K562 (cell line): ENCODE measurements at regions not wholly inside any gene's neighbourhood (a gene's known extent, or its start where the extent isn't known, plus 50 kb on each side); places are given as distances from the start of the nearest gene placed in this dataset.
A peak's percentile ranks its signal among the peaks of the same experiment; 100 is the strongest.

Experiments used
- ATAC-seq: fragments of 200-7000 bp; cut with Tn5 transposase; 3 replicates; pipeline ENCODE4 v1.9.1; 2020; ENCODE audit warnings: moderate library complexity
- BruUV-seq: library from RNA; stranded (reverse); fragments of 400-500 nt; replicated peaks from 2 replicates; lab custom pipeline; 2021; lab: Mats Ljungman, UMichigan
- CTCF ChIA-PET: fragments of 300-600 bp; formaldehyde crosslinking; extraction: SDS; loops from one replicate; lab custom pipeline; 2021; ENCODE audit warnings: low intra/inter-chr PET ratio; lab: Yijun Ruan, JAX
- POLR2A ChIA-PET: fragments of 300-600, 350-650 bp; sonication (Branson Sonifier 250); formaldehyde crosslinking; extraction: SDS; loops from one replicate; lab custom pipeline; 2021; ENCODE audit warnings: antibody characterized with exemption, inconsistent platforms; lab: Yijun Ruan, JAX
- DNase-seq, 4 experiments: peaks; one replicate each; pipeline versions ENCODE4 v3.0.0 to v3.0.0-alpha.2; 2011 to 2018; ENCODE audit warnings: low spot score in 3 of 4, mixed read lengths in 3 of 4; ENCODE audit errors: extremely low read depth in 1 of 4
- FAIRE-seq: peaks from 2 replicates; lab custom pipeline; 2011; peaks lifted over from hg19 to GRCh38; lab: Jason Lieb, UNC
- H2AFZ ChIP-seq: 2 replicates; pipeline ENCODE4 v1.6.0; 2011; ENCODE audit warnings: low read depth, low read length, control low read depth, inconsistent platforms
- H3K27ac ChIP-seq: fragments of 200-600 bp; 3 replicates; pipeline ENCODE4 v1.8.0; 2011; ENCODE audit warnings: low read depth, mild to moderate bottlenecking, control low read depth, inconsistent platforms, low read length, moderate library complexity, mixed read lengths; ENCODE audit errors: extremely low read depth
- H3K27me3 ChIP-seq, 2 experiments: fragments of 300-600 bp in 1 of 2; 2 replicates in 1 of 2; 3 replicates in 1 of 2; pipeline versions ENCODE4 v1.6.0 to v1.8.0; 2011; ENCODE audit warnings: inconsistent platforms in 2 of 2, low read length in 2 of 2, mild to moderate bottlenecking in 1 of 2, mixed read lengths in 1 of 2, moderate library complexity in 1 of 2; ENCODE audit not compliant: control insufficient read depth in 2 of 2, insufficient read depth in 2 of 2
- H3K36me3 ChIP-seq: fragments of 300-600 bp; 3 replicates; pipeline ENCODE4 v1.8.0; 2011; ENCODE audit warnings: mild to moderate bottlenecking, low read length, inconsistent platforms; ENCODE audit not compliant: control insufficient read depth, insufficient read depth
- H3K4me1 ChIP-seq, 2 experiments: fragments of 200-600 bp in 1 of 2; replicated peaks in 1 of 2; 2 replicates in 1 of 2; 3 replicates in 1 of 2; pipeline versions ENCODE4 v1.5.1 to v1.8.0; 2011; ENCODE audit warnings: inconsistent platforms in 2 of 2, low read length in 2 of 2, mild to moderate bottlenecking in 1 of 2, mixed read lengths in 1 of 2, moderate library complexity in 1 of 2; ENCODE audit not compliant: control insufficient read depth in 2 of 2, insufficient read depth in 2 of 2
- H3K4me2 ChIP-seq: 2 replicates; pipeline ENCODE4 v1.6.1; 2011; ENCODE audit warnings: low read length, control low read depth, inconsistent platforms, mixed read lengths; ENCODE audit not compliant: insufficient read depth
- H3K4me3 ChIP-seq: fragments of 200-600 bp; sonication (generic), shearing (Covaris generic); 2 replicates; pipeline ENCODE4 v1.5.1; 2016; ENCODE audit warnings: control low read depth, inconsistent platforms
- H3K79me2 ChIP-seq: fragments of 200-600 bp; 3 replicates; pipeline ENCODE4 v1.8.0; 2011; ENCODE audit warnings: low read length, inconsistent platforms; ENCODE audit not compliant: control insufficient read depth, insufficient read depth
- H3K9ac ChIP-seq, 2 experiments: 2 replicates each; pipeline versions ENCODE4 v1.6.0 to v1.6.1; 2011; ENCODE audit warnings: low read depth in 2 of 2, low read length in 2 of 2, control low read depth in 1 of 2, inconsistent platforms in 1 of 2, mild to moderate bottlenecking in 1 of 2, mixed read lengths in 1 of 2; ENCODE audit not compliant: insufficient read depth in 1 of 2
- H3K9me1 ChIP-seq: one replicate; pipeline ENCODE4 v1.6.0; 2011; ENCODE audit warnings: inconsistent platforms, mild to moderate bottlenecking, low read length, moderate library complexity; ENCODE audit not compliant: control insufficient read depth, insufficient read depth
- H3K9me3 ChIP-seq: replicated peaks from 2 replicates; pipeline ENCODE4 v1.5.1; 2011; ENCODE audit warnings: low read depth, low read length, inconsistent platforms; ENCODE audit not compliant: control insufficient read depth, insufficient read depth
- H4K20me1 ChIP-seq: replicated peaks from 2 replicates; pipeline ENCODE4 v1.6.1; 2011; ENCODE audit warnings: low read length, inconsistent platforms, mixed read lengths; ENCODE audit not compliant: control insufficient read depth, insufficient read depth
- C11orf30 ChIP-seq: fragments of 450-650 bp; IDR thresholded peaks from 2 replicates; pipeline ENCODE4 v1.6.1; 2016; ENCODE audit warnings: low read depth, mild to moderate bottlenecking
- CBFA2T2 ChIP-seq: fragments of 450-650 bp; conservative IDR thresholded peaks from 2 replicates; pipeline ENCODE4 v1.6.1; 2017; ENCODE audit warnings: mild to moderate bottlenecking
- FUS ChIP-seq: fragments of 200-400 bp; formaldehyde crosslinking; optimal IDR thresholded peaks from 2 replicates; pipeline ENCODE3; 2017; ENCODE audit warnings: low read depth, low read length
- HNRNPUL1 ChIP-seq: fragments of 200-400 bp; formaldehyde crosslinking; IDR thresholded peaks from 2 replicates; pipeline ENCODE4 v1.6.1; 2017; ENCODE audit warnings: low read length
- MAFF ChIP-seq: IDR thresholded peaks from 2 replicates; pipeline ENCODE4 v1.6.1; 2012; ENCODE audit warnings: low read length, improper control_type of control experiment
- MAFG ChIP-seq: fragments of 450-650 bp; conservative IDR thresholded peaks from 2 replicates; pipeline ENCODE4 v1.6.1; 2016; ENCODE audit warnings: missing genetic modification characterization, missing compliant biosample characterization
- MAFK ChIP-seq: IDR thresholded peaks from 2 replicates; pipeline ENCODE4 v1.6.1; 2011; ENCODE audit warnings: low read length, improper control_type of control experiment
- ZNF316 ChIP-seq: fragments of 450-650 bp; IDR thresholded peaks from 2 replicates; pipeline ENCODE4 v1.6.1; 2016
- WGBS: fragments of 100-300 bp; shearing (Covaris generic); methylation state at CpG from one replicate; pipeline ENCODE4 v1.1.6; 2016; ENCODE audit warnings: low coverage, mixed read lengths; ENCODE audit not compliant: insufficient coverage; ENCODE audit errors: missing lambda C conversion rate; 5-methylcytosine and 5-hydroxymethylcytosine counted together
- in situ Hi-C: fragments of 300-500 bp; cut with MboI; formaldehyde crosslinking; loops from 4 replicates; pipeline ENCODE4 v1.15.0; 2018; ENCODE audit warnings: inconsistent platforms, mixed read lengths
- intact Hi-C: fragments of 100-400 bp; cut with micrococcal nuclease; formaldehyde crosslinking; loops from 2 replicates; pipeline ENCODE4 v1.14.2; 2022
- TF ChIP-seq, protein P1 (sequence below), 2 experiments: fragments of 450-650 bp; formaldehyde crosslinking in 1 of 2; IDR thresholded peaks; 2 replicates each; pipeline versions ENCODE4 v1.4.0 to v1.6.1; 2014 to 2020; ENCODE audit warnings: mild to moderate bottlenecking in 2 of 2, borderline replicate concordance in 1 of 2, low read depth in 1 of 2
- TF ChIP-seq, protein P2 (sequence below): fragments of 450-650 bp; formaldehyde crosslinking; IDR thresholded peaks from 2 replicates; pipeline ENCODE4 v1.4.0; 2020; ENCODE audit warnings: mild to moderate bottlenecking, moderate library complexity
- TF ChIP-seq, protein P3 (sequence below): fragments of 450-650 bp; IDR thresholded peaks from 2 replicates; pipeline ENCODE4 v1.6.1; 2016
- TF ChIP-seq, protein P4 (sequence below), 2 experiments: fragments of 250-450 bp in 1 of 2; fragments of 450-650 bp in 1 of 2; sonication (Bioruptor Pico) in 1 of 2; IDR thresholded peaks; 2 replicates each; pipeline versions ENCODE4 v1.6.1 to v1.8.0; 2016 to 2021; ENCODE audit warnings: mild to moderate bottlenecking in 2 of 2, moderate library complexity in 2 of 2, missing compliant biosample characterization in 1 of 2, missing genetic modification characterization in 1 of 2

DNA sequence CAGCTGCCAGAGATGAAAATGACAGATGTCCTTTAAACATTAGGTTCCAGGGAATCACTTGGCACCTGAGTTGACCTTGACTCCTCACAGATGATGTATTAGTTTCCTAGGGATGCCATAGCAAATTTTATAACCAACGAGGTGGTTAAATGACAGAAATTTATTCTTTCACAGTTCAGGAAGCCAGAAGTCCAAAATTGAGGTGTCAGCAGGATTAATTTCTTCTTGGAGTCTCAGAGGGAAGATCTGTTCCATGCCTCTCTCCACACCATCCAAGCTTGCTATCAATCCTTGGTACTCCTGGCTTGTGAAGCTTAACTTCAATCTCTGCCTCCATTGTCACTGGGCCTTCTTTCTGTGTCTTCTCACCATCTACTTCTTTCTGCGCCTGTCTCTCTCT is 249.7 kb upstream of the BTG1 start:
- Histone ChIP-seq H3K27me3 (no peaks in the 10 kb centered on the region), H3K4me3 (no peak overlapping the region), H3K4me1 (peaks cover 0 to 19% of the 10 kb centered on the region in 2 experiments; a peak in 4 of 5 replicates), H3K9ac (no peak overlapping the region), H3K79me2 (no peaks in the 10 kb centered on the region), H4K20me1 (no peaks in the 10 kb centered on the region), H3K36me3 (no peaks in the 10 kb centered on the region; the same call in 2 of the 3 replicates), H3K9me1 (no peaks in the 10 kb centered on the region), H3K4me2 (no peak overlapping the region), H2AFZ (no peak overlapping the region), H3K9me3 (peaks cover 16% of the 10 kb centered on the region), H3K27ac (no peak overlapping the region)
- no TSS peak for BruUV-seq
- ChIA-PET CTCF (no interaction called here), POLR2A (interaction anchor here (0.7 kb wide), 1 partner anchor 222 kb away, joined by 3 read pairs; no protein-coding TSS in a partner anchor)
- no peak for FAIRE-seq
- ATAC-seq: no peak
- in situ Hi-C loops: no loop called here
- no peak for DNase-seq
- WGBS: 55% methylated on average over 2 of the region's 2 CpGs
- intact Hi-C loops: no loop called here
- TF ChIP-seq MAFG (tag) (peak; percentile 65), CBFA2T2 (no peak), C11orf30 (peak; percentile 68; the same call in 1 of the 2 replicates), HNRNPUL1 (no peak), ZNF316 (peak; percentile 74), FUS (no peak), MAFF (peak; percentile 14; the same call in 1 of the 2 replicates), MAFK (0 out of 2 replicates have a peak, but pooled peaks have one; percentile 15)
- TF ChIP-seq, protein P1, sequence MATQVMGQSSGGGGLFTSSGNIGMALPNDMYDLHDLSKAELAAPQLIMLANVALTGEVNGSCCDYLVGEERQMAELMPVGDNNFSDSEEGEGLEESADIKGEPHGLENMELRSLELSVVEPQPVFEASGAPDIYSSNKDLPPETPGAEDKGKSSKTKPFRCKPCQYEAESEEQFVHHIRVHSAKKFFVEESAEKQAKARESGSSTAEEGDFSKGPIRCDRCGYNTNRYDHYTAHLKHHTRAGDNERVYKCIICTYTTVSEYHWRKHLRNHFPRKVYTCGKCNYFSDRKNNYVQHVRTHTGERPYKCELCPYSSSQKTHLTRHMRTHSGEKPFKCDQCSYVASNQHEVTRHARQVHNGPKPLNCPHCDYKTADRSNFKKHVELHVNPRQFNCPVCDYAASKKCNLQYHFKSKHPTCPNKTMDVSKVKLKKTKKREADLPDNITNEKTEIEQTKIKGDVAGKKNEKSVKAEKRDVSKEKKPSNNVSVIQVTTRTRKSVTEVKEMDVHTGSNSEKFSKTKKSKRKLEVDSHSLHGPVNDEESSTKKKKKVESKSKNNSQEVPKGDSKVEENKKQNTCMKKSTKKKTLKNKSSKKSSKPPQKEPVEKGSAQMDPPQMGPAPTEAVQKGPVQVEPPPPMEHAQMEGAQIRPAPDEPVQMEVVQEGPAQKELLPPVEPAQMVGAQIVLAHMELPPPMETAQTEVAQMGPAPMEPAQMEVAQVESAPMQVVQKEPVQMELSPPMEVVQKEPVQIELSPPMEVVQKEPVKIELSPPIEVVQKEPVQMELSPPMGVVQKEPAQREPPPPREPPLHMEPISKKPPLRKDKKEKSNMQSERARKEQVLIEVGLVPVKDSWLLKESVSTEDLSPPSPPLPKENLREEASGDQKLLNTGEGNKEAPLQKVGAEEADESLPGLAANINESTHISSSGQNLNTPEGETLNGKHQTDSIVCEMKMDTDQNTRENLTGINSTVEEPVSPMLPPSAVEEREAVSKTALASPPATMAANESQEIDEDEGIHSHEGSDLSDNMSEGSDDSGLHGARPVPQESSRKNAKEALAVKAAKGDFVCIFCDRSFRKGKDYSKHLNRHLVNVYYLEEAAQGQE (IDR thresholded peaks at IDR 0.05; ENCODE audit: borderline replicate concordance): no peak
- TF ChIP-seq, protein P1 (CRISPR knock-in tag; IDR thresholded peaks at IDR 0.05; ENCODE audit: low read depth): no peak
- TF ChIP-seq, protein P2, sequence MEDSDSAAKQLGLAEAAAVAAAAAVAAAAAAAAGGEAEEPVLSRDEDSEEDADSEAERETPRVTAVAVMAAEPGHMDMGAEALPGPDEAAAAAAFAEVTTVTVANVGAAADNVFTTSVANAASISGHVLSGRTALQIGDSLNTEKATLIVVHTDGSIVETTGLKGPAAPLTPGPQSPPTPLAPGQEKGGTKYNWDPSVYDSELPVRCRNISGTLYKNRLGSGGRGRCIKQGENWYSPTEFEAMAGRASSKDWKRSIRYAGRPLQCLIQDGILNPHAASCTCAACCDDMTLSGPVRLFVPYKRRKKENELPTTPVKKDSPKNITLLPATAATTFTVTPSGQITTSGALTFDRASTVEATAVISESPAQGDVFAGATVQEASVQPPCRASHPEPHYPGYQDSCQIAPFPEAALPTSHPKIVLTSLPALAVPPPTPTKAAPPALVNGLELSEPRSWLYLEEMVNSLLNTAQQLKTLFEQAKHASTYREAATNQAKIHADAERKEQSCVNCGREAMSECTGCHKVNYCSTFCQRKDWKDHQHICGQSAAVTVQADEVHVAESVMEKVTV (CRISPR knock-in tag): no peak
- TF ChIP-seq, protein P3, sequence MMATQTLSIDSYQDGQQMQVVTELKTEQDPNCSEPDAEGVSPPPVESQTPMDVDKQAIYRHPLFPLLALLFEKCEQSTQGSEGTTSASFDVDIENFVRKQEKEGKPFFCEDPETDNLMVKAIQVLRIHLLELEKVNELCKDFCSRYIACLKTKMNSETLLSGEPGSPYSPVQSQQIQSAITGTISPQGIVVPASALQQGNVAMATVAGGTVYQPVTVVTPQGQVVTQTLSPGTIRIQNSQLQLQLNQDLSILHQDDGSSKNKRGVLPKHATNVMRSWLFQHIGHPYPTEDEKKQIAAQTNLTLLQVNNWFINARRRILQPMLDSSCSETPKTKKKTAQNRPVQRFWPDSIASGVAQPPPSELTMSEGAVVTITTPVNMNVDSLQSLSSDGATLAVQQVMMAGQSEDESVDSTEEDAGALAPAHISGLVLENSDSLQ: no peak
- TF ChIP-seq, protein P4, sequence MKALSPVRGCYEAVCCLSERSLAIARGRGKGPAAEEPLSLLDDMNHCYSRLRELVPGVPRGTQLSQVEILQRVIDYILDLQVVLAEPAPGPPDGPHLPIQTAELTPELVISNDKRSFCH (CRISPR knock-in tag; IDR thresholded peaks at IDR 0.05): no peak
- TF ChIP-seq, protein P4 (tag; IDR thresholded peaks at IDR 0.05): peak; percentile 1; the same call in 1 of the 2 replicates
